ENCODE measurements at regions not wholly inside any gene's neighbourhood (a gene's known extent, or its start where the extent isn't known, plus 50 kb on each side); places are given as distances from the start of the nearest gene placed in this dataset.

DNA sequence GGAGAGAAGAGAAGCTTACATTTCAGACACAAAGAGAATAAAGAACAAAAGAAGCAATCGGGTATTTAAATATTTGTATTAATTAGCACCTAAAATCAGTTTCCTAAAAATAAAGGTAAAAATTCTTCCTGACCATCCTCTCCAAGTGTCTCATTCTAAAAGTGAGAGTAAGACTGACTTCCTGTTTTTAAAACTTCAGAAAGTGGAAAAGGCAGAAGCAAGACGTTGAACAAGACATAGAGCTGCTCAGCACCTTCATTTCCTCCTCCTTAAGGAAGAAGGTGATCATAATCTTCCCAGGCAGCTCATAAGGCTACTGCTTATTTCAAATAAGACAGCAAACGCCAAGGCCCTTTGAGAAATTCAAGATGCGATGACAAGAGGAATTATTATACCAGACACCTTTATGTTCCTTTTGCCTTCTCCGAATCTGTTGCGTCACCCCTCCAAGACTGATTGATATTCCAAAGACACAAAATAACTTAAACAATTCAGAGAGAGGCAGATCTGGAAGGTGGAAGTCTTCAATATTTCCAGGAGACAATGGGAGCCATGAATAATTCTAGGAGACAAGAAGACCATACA is 238.8 kb upstream of the TLE3 start:
- TF ChIP-seq, protein P1, sequence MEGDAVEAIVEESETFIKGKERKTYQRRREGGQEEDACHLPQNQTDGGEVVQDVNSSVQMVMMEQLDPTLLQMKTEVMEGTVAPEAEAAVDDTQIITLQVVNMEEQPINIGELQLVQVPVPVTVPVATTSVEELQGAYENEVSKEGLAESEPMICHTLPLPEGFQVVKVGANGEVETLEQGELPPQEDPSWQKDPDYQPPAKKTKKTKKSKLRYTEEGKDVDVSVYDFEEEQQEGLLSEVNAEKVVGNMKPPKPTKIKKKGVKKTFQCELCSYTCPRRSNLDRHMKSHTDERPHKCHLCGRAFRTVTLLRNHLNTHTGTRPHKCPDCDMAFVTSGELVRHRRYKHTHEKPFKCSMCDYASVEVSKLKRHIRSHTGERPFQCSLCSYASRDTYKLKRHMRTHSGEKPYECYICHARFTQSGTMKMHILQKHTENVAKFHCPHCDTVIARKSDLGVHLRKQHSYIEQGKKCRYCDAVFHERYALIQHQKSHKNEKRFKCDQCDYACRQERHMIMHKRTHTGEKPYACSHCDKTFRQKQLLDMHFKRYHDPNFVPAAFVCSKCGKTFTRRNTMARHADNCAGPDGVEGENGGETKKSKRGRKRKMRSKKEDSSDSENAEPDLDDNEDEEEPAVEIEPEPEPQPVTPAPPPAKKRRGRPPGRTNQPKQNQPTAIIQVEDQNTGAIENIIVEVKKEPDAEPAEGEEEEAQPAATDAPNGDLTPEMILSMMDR (IDR thresholded peaks at IDR 0.05) = no peak
- TF ChIP-seq POLR2A (IDR thresholded peaks at IDR 0.05) (no peak), POLR2AphosphoS5 (IDR thresholded peaks at IDR 0.05) (no peak)
